ENCODE measurements at regions not wholly inside any gene's neighbourhood (a gene's known extent, or its start where the extent isn't known, plus 50 kb on each side); places are given as distances from the start of the nearest gene placed in this dataset.

GRCh38 chr11:39674024-39674423, 1785.4 kb downstream of the LRRC4C start:
- CTCF ChIA-PET = no interaction called here
- no peak for TF ChIP-seq HOXA7 (CRISPR knock-in tag; IDR thresholded peaks at IDR 0.05)
- no peak for TF ChIP-seq CEBPB (IDR thresholded peaks at IDR 0.05)
- no peak for TF ChIP-seq MAFK (IDR thresholded peaks at IDR 0.05; ENCODE audit: partially characterized antibody)
- TF ChIP-seq POLR2A (IDR thresholded peaks at IDR 0.05; ENCODE audit: low read length) = no peak
- TF ChIP-seq EP300 (IDR thresholded peaks at IDR 0.05) = no peak
- no peak for TF ChIP-seq RFX5 (IDR thresholded peaks at IDR 0.05)
- TF ChIP-seq CHD4 (IDR thresholded peaks at IDR 0.05; ENCODE audit: borderline replicate concordance) = no peak
- no peak for TF ChIP-seq HOXB5 (CRISPR knock-in tag; IDR thresholded peaks at IDR 0.05)
- TF ChIP-seq JUNB (IDR thresholded peaks at IDR 0.05) = no peak
- no peak for TF ChIP-seq HDAC2 (IDR thresholded peaks at IDR 0.05)
- no peak for TF ChIP-seq NPAS2 (CRISPR knock-in tag; IDR thresholded peaks at IDR 0.05; ENCODE audit: borderline replicate concordance)
- no peak for TF ChIP-seq HMGXB4 (CRISPR knock-in tag; IDR thresholded peaks at IDR 0.05; ENCODE audit: borderline replicate concordance)
- TF ChIP-seq RNF2 (IDR thresholded peaks at IDR 0.05; ENCODE audit: borderline replicate concordance, low read depth) = no peak
- TF ChIP-seq NFE2L2 (conservative IDR thresholded peaks at IDR 0.05; ENCODE audit: low read length) = no peak
- TF ChIP-seq E2F6 (IDR thresholded peaks at IDR 0.05; ENCODE audit: borderline replicate concordance, low read depth) = no peak
- no peak for TF ChIP-seq HEYL (CRISPR knock-in tag; IDR thresholded peaks at IDR 0.05)
- TF ChIP-seq PHF8 (IDR thresholded peaks at IDR 0.05; ENCODE audit: borderline replicate concordance, low read depth) = no peak
- peaks cover 2% of the 10 kb centered on the region; the same call in 2 of the 3 replicates for H3K9me3 ChIP-seq
- ATAC-seq (no peak), DNase-seq (ENCODE audit: low read depth in 1 of 2, low spot score in 1 of 2) (no peak), FAIRE-seq (no peak)
- H3K4me1 ChIP-seq = no peaks in the 10 kb centered on the region
- WGBS (ENCODE audit: missing lambda C conversion rate) = 21% methylated on average over 3 of the region's 3 CpGs
- no peak overlapping the region for H3K4me2 ChIP-seq
- H3K27ac ChIP-seq = no peak overlapping the region
- POLR2A ChIA-PET = no interaction called here
- H3K4me3 ChIP-seq = no peak overlapping the region

- H3K4me1 ChIP-seq = no peaks in the 10 kb centered on the region
- FAIRE-seq (no peak), DNase-seq (ENCODE audit: low read depth in 1 of 2, low spot score in 1 of 2) (no peak), ATAC-seq (no peak)
- CTCF ChIA-PET = no interaction called here
- under 1% methylated on average over 4 of the region's 4 CpGs for WGBS (ENCODE audit: missing lambda C conversion rate)
- no peak overlapping the region for H3K27ac ChIP-seq
- POLR2A ChIA-PET = no interaction called here
- H3K4me2 ChIP-seq = no peak overlapping the region
- no peaks in the 10 kb centered on the region for H3K9me3 ChIP-seq
- H3K4me3 ChIP-seq = no peak overlapping the region
- TF ChIP-seq BHLHE40 (IDR thresholded peaks at IDR 0.05; ENCODE audit: low read depth, low read length) (no peak), RAD21 (conservative IDR thresholded peaks at IDR 0.05 in 1 of 2, IDR thresholded peaks at IDR 0.05 in 1 of 2) (no peak), RARB (CRISPR knock-in tag; IDR thresholded peaks at IDR 0.05) (no peak), EP300 (IDR thresholded peaks at IDR 0.05) (no peak), HDAC2 (IDR thresholded peaks at IDR 0.05) (no peak), E2F6 (IDR thresholded peaks at IDR 0.05; ENCODE audit: borderline replicate concordance, low read depth) (no peak), MYC (IDR thresholded peaks at IDR 0.05; ENCODE audit: borderline replicate concordance, low read length) (no peak), HES2 (IDR thresholded peaks at IDR 0.05) (no peak), REST (IDR thresholded peaks at IDR 0.05) (no peak), NR3C1 (IDR thresholded peaks at IDR 0.05) (no peak), TP53 (CRISPR knock-in tag; IDR thresholded peaks at IDR 0.05) (no peak), NPAS2 (CRISPR knock-in tag; IDR thresholded peaks at IDR 0.05; ENCODE audit: borderline replicate concordance) (no peak), HEYL (CRISPR knock-in tag; IDR thresholded peaks at IDR 0.05) (no peak), RFX5 (IDR thresholded peaks at IDR 0.05) (no peak), PBX3 (IDR thresholded peaks at IDR 0.05) (no peak), MAX (IDR thresholded peaks at IDR 0.05) (no peak), PHF8 (IDR thresholded peaks at IDR 0.05; ENCODE audit: borderline replicate concordance, low read depth) (no peak)
Observed at GRCh38 chr11:39668640-39669039, 1790.8 kb downstream of the LRRC4C start.

All from A549 (cell line).